VCaP (cell line): ENCODE measurements at regions not wholly inside any gene's neighbourhood (a gene's known extent, or its start where the extent isn't known, plus 50 kb on each side); places are given as distances from the start of the nearest gene placed in this dataset.

ENCODE experiments used
- H3K27ac ChIP-seq: fragments of 450-650 bp; 2 replicates; pipeline ENCODE4 v1.5.1; 2017
- CTCF ChIP-seq: fragments of 450-650 bp; conservative IDR thresholded peaks from 2 replicates; pipeline ENCODE4 v1.5.1; 2017; ENCODE audit warnings: mild to moderate bottlenecking, moderate library complexity

GRCh38 chr6:147715035-147715434, 206.5 kb downstream of the SAMD5 start:
- no peak for TF ChIP-seq CTCF
- H3K27ac ChIP-seq, result no peak overlapping the region

- no peak for TF ChIP-seq CTCF
- no peak overlapping the region for H3K27ac ChIP-seq
Measured at GRCh38 chr6:147716434-147716833, 207.9 kb downstream of the SAMD5 start.

GRCh38 chr6:147717991-147718390, 209.5 kb downstream of the SAMD5 start:
- TF ChIP-seq CTCF, result no peak
- no peak overlapping the region for H3K27ac ChIP-seq

GRCh38 chr6:147722158-147722557, 213.7 kb downstream of the SAMD5 start:
- H3K27ac ChIP-seq, result no peak overlapping the region
- TF ChIP-seq CTCF, result no peak

GRCh38 chr6:147724454-147724853, 216.0 kb downstream of the SAMD5 start:
- H3K27ac ChIP-seq, result no peak overlapping the region
- no peak for TF ChIP-seq CTCF

- no peak for TF ChIP-seq CTCF
- no peak overlapping the region for H3K27ac ChIP-seq
Measured at GRCh38 chr6:147726342-147726741, 217.9 kb downstream of the SAMD5 start.

GRCh38 chr6:147728903-147729302, 220.4 kb downstream of the SAMD5 start:
- TF ChIP-seq CTCF, result no peak
- H3K27ac ChIP-seq, result no peak overlapping the region

- TF ChIP-seq CTCF, result no peak
- no peak overlapping the region for H3K27ac ChIP-seq
Measured at GRCh38 chr6:147733686-147734085, 225.2 kb downstream of the SAMD5 start.
